GM18519 (cell line): ENCODE measurements at regions not wholly inside any gene's neighbourhood (a gene's known extent, or its start where the extent isn't known, plus 50 kb on each side); places are given as distances from the start of the nearest gene placed in this dataset.

Source experiments
- ATAC-seq: cut with Tn5 transposase; IDR thresholded peaks from one replicate; pipeline ENCODE4 v1.9.1; 2021; ENCODE audit warnings: mild to moderate bottlenecking, moderate library complexity; ENCODE audit not compliant: unreplicated experiment, low FRiP score

DNA sequence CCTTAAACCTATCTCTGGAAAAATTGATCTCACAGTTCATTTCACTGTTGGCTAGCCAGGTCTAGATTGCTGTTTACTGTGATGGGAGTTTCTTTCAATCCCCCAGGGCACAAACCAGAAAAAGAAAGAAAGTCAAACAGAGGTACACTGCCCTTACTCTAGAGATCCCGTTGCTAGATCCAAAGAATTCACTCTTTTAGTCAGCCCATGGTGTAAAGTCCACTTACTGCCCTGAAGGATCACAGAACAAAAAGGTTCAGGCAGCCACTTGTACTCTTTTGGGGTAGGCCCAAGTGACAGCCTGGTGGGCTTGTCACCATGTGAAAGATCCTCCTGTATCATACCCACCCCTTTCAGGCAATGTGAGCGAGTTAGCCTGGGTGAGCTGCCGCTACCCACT is 162.6 kb upstream of the CCDC179 start:
- no peak for ATAC-seq

GRCh38 chr11:23023319-23023718 is 163.0 kb upstream of the CCDC179 start:
- no peak for ATAC-seq

DNA sequence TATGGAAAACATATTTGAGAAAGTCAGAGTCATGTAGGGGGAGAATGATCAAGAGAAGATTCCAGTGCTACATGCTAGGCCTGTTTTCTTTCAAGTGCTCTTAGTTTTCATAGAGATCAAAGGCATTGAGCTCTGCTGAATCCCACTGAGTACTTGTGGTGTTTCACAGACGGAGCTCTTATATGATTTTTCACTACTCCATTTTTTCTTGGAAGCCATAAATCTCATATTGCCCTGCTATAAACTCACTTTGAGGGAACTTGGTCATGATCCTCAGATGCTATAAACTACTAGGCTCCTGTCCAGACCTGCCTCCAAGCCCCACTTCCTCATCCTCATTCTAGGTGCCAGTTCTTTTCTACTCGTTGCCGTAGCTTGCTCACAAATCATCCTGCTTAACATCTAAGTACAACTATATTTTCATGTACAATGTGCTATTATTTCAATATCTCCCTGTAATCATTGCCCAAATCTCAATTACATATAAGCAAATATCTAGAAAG is 180.8 kb upstream of the CCDC179 start:
- no peak for ATAC-seq

GRCh38 chr11:23058656-23059055 is 198.4 kb upstream of the CCDC179 start:
- ATAC-seq, result no peak

GRCh38 chr11:23063276-23063675 is 203.0 kb upstream of the CCDC179 start:
- no peak for ATAC-seq

GRCh38 chr11:23078289-23078971 is 218.2 kb upstream of the CCDC179 start:
- ATAC-seq, result no peak

- ATAC-seq, result no peak
Measured at GRCh38 chr11:23079382-23079813, 219.1 kb upstream of the CCDC179 start.

- ATAC-seq, result no peak
Measured at GRCh38 chr11:23087407-23087806, 227.1 kb upstream of the CCDC179 start.

GRCh38 chr11:23090659-23091058 is 230.4 kb upstream of the CCDC179 start:
- ATAC-seq, result no peak

DNA sequence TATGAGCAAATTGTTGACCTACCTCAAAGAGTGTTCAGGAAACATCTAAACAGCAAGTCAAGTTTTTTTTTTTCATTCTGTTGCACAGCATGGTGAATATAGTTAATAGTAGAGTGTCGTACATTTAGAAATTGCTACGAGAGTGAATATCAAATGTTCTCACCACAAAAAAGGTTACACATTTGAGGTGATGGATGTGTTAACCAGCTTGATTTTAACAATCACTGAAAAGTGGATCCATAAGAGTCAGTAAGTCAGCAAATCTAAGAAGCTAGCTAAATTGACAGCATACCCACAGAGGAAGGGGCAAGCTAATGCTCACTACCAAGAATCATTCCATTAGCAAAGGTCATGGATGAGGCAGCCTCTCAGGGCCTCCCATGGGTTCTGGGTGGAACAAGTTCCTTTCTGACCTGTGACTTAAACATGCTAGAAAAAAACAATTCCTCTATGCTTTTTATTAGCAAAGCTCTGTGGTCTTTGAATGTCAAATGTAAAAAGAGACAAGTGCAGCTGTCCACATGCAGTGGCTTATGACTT is 235.4 kb upstream of the CCDC179 start:
- ATAC-seq, result no peak

DNA sequence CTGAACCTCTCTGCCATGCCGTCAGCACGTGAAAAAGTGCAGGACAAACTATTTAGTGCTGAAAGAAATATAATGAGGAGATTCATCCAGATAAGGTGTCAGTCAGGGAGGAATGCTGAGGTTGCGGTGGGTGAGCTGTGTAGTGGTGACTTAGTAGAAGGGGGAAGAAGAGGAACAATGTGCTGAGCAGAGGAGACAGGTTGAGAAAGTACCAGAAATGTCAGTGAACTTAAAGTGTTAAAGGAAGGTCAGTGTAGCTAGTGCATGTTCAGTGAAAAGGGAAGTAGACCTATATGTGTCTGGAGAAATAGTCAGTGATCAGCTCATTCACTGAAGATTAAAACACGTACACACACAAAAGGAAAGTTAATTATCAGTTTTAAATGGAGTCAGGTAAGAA is 237.6 kb upstream of the CCDC179 start:
- ATAC-seq, result no peak

DNA sequence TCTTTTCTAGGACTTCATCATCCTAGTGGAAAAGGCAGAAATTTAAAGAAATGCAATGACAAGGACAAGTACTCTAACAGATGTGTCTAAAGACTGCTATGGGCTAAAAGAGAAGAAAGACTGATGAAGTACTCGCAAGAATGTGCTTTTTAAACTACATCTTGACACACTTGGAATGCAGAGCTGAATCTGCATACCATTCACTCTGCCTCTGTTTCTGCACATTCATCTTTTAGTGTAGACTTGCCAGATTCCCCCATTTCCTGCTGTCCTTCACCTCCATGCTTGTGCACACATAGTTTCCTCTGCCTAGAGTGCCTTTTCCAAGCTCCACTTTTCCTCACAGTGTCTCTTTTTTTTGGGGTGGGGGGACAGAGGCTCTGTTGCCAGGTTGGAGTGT is 239.0 kb upstream of the CCDC179 start:
- ATAC-seq, result no peak

DNA sequence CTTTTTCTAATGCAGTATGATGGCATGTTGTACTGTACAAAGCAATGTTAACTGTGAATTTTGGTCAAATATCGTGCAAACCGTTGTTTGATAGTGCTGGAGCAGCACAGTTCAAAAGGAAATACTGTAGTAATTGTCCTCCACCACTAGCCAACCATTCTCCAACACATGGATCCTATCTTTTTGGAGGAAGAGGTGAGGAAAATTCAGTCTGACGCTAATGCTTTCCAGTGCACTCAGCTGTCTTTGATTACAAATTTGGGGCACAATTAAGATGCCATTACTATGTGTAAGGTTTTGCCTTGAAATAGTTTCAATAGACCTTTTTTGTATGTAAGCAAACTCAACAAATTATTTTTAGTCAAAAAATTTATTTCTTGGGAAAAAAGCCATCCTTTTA is 240.5 kb upstream of the CCDC179 start:
- ATAC-seq, result no peak

DNA sequence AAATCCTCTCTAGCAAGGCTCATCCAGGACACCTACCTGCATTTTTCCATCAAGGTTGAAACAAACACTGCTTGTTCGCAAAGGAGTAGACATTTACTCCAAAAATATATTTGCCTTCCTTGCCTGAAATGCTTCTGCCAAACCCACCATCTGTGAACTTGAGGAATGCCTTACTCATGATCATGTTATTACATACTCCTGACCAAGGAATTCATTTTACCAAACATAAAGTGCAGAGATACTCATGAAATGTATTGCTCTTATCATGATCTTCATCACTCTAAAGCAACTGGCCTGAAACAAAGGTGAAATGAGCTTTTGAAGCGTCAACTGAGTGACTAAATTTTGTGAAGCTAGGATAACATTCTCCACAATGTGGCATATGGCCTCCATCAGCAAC is 243.1 kb upstream of the CCDC179 start:
- ATAC-seq, result no peak

GRCh38 chr11:23111527-23111926 is 251.3 kb upstream of the CCDC179 start:
- ATAC-seq, result no peak

GRCh38 chr11:23112390-23112789 is 252.1 kb upstream of the CCDC179 start:
- no peak for ATAC-seq

DNA sequence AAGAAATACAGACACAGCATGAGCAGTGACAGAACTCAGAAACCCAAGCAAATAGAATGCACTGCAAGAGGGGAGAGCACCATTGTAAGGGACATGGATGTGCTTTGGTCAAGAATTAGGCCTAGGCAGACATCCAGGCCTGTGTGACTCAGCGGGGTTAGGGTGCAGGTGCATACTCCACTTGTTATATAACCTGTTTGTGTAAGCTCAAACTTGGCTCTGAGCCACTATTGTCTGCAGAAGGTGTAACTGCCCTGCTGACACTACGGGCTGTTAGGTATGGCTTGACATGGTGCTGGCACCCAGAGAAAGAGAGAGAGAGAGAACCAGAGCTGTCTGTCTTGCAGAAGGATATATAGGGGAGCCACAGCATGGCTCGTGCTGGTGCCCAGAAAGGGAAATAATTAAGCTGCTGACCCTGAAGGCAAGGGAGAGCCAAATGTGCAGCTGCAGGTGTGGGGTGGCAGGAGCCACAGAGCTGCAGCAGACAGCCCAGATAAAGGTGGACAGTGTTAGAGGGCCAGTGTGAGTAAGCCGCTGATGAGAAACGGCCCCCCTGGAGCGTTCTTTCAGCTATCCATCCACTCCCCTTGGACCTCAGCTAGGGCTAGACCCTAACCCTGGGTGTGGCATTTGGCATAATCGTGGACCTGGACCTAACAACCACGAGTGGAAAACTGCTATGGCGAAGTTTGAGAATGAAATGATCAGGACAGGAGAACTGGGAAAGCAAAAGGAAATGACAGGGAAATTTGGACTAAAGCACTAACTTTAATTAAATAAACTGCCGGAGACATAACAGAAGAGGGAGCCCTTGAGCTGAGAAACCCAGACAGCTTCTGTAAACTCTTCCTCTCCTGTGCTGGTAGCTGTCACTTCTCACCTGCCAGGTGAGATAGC is 253.0 kb upstream of the CCDC179 start:
- ATAC-seq, result no peak

DNA sequence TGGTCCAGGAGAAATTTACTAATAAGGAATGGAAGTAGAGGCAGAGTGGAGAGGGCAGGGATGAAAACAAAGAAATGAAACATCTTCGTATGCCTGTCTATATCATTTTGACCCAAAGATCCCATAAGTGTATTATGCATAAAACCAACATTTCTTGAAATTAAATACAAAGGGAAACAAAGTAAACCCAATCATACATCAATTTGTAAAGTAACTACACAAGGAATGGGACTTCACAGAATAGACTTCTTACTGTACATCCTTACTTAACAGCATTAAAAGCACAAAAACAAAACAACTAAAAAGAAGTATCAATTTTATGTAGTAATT is 253.6 kb upstream of the CCDC179 start:
- no peak for ATAC-seq

DNA sequence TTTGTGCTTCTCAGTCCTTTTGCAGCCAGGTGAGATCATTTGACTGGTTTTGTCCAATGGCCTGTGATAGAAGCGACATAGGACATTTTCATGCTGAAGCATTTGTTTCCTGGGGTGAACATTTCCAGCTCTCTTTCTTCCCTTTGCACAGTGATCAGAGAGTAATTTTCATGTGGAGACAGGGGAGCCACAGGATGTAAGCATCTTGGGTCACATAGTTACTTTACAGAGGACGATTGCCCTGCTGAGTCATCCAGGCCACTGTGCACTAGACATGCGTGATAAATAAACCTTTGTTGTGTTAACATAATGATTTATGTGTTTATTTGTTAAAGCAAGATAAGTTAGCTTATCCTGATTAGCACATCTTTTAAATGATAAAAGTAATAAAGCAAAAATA is 263.5 kb upstream of the CCDC179 start:
- ATAC-seq, result no peak

- no peak for ATAC-seq
Measured at GRCh38 chr11:23124249-23124648, 264.0 kb upstream of the CCDC179 start.

DNA sequence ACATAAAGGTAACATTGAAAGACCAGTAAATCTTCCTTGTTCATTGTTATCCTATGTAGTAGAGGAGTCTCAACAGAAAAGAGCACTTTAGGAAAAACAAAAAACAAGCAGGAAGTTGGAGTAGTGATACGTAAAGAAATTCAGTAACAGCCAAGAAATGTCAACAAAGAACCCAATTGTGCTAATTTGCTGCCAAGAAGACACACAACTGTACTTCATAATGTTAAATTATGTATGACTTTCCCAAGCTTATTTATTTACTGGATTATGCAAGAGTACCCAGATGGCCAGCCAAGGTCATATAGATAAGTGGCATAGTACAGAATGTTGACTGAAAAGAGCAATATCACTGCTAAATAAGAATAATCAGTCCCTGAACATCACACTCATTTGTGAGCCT is 264.7 kb upstream of the CCDC179 start:
- ATAC-seq, result no peak

- ATAC-seq, result no peak
Measured at GRCh38 chr11:23127706-23128105, 267.4 kb upstream of the CCDC179 start.
